Hematopoietic multipotent progenitor cell treated with erythropoietin and hydrocortisone succinate and interleukin-3 and kit ligand, for 8 days (in vitro differentiated cells): ENCODE measurements at regions not wholly inside any gene's neighbourhood (a gene's known extent, or its start where the extent isn't known, plus 50 kb on each side); places are given as distances from the start of the nearest gene placed in this dataset.

ENCODE experiments used
- DNase-seq: peaks from one replicate; pipeline ENCODE4 v3.0.0-alpha.2; 2015

- DNase-seq = no peak
These were observed 353.3 kb downstream of the SEC14L1 start for GRCh38 chr17:77493901-77494663.

- DNase-seq = peak; percentile 60
These were observed 354.1 kb downstream of the SEC14L1 start for GRCh38 chr17:77494664-77495435.

- no peak for DNase-seq
These were observed 354.8 kb downstream of the SEC14L1 start for GRCh38 chr17:77495575-77495974.

- DNase-seq = no peak
These were observed 355.6 kb downstream of the SEC14L1 start for GRCh38 chr17:77496401-77496801.

GRCh38 chr17:77496831-77497577, 356.2 kb downstream of the SEC14L1 start:
- DNase-seq = no peak

- no peak for DNase-seq
These were observed 356.8 kb downstream of the SEC14L1 start for GRCh38 chr17:77497578-77497934.

- DNase-seq = no peak
These were observed 357.4 kb downstream of the SEC14L1 start for GRCh38 chr17:77498091-77498741.

- DNase-seq = no peak
These were observed 358.3 kb downstream of the SEC14L1 start for GRCh38 chr17:77498791-77499698.

GRCh38 chr17:77499699-77500435, 359.1 kb downstream of the SEC14L1 start:
- no peak for DNase-seq

- peak; percentile 27 for DNase-seq
These were observed 360.4 kb downstream of the SEC14L1 start for GRCh38 chr17:77501101-77501566.

GRCh38 chr17:77501751-77502625, 361.2 kb downstream of the SEC14L1 start:
- DNase-seq = no peak

- DNase-seq = no peak
These were observed 362.0 kb downstream of the SEC14L1 start for GRCh38 chr17:77502626-77503292.

GRCh38 chr17:77503293-77503655, 362.5 kb downstream of the SEC14L1 start:
- no peak for DNase-seq

GRCh38 chr17:77503916-77504651, 363.3 kb downstream of the SEC14L1 start:
- no peak for DNase-seq

GRCh38 chr17:77504652-77505155, 363.9 kb downstream of the SEC14L1 start:
- DNase-seq = no peak

GRCh38 chr17:77505181-77505639, 364.4 kb downstream of the SEC14L1 start:
- DNase-seq = no peak

GRCh38 chr17:77506371-77506991, 365.7 kb downstream of the SEC14L1 start:
- no peak for DNase-seq
